Body of pancreas (tissue), 4 donors: ENCODE measurements at regions not wholly inside any gene's neighbourhood (a gene's known extent, or its start where the extent isn't known, plus 50 kb on each side); places are given as distances from the start of the nearest gene placed in this dataset.

ENCODE experiments used
- CTCF ChIP-seq, 7 experiments: fragments of 450-650 bp in 4 of 7; fragments of 200-600 bp in 3 of 7; sonication (generic) in 3 of 7; IDR thresholded peaks; one replicate each; pipeline ENCODE4 v1.5.1; 2016 to 2019; ENCODE audit warnings: antibody characterized with exemption in 7 of 7
- POLR2A ChIP-seq, 3 donors: fragments of 450-650 bp; IDR thresholded peaks; one replicate each; pipeline ENCODE4 v1.6.1; 2016; ENCODE audit warnings: antibody characterized with exemption in 3 of 3, mild to moderate bottlenecking in 2 of 3

- no peak for TF ChIP-seq POLR2A (IDR thresholded peaks at IDR 0.05)
- TF ChIP-seq CTCF (IDR thresholded peaks at IDR 0.05) = no peak
These were observed 813.7 kb upstream of the ACVR2A start for GRCh38 chr2:147030966-147031720.
